ENCODE measurements at regions not wholly inside any gene's neighbourhood (a gene's known extent, or its start where the extent isn't known, plus 50 kb on each side); places are given as distances from the start of the nearest gene placed in this dataset.

- TF ChIP-seq CTCF (IDR thresholded peaks at IDR 0.05) (no peak), POLR2A (IDR thresholded peaks at IDR 0.05) (no peak)
Measured at GRCh38 chr21:35469498-35469897, 420.4 kb upstream of the RUNX1 start.
